ENCODE measurements at regions not wholly inside any gene's neighbourhood (a gene's known extent, or its start where the extent isn't known, plus 50 kb on each side); places are given as distances from the start of the nearest gene placed in this dataset.

DNA sequence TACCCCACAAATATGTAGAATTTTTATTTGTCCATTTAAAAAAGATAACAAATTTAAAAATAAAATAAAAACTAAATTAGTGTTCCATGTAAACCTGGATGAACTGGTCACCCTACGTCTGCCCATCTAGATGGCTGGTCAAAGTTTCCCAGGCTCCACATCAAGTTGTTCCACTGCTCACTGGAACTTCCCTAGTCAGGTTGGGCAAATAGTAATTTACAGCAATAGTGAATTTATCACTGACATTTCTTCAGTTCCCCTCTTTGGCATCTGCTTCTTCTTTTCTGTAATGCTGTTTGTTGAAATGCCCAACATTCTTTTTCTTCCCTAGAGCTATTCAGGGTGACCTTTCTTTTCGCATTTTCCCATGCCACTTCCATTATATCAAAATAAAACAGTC lies 272.7 kb upstream of the BTG1 start (continued):
- TF ChIP-seq ZBTB33 (IDR thresholded peaks at IDR 0.05): no peak
- no peak for TF ChIP-seq SIN3A (IDR thresholded peaks at IDR 0.05; ENCODE audit: low read depth, low read length)

- H3K9ac ChIP-seq (ENCODE audit: control insufficient read depth, insufficient read depth, low read length): no peak overlapping the region
- ATAC-seq: no peak
- peaks cover 3% of the 10 kb centered on the region; the same call in 1 of the 3 replicates for H3K9me3 ChIP-seq (replicated peaks; ENCODE audit: control insufficient read depth, insufficient read depth, low read length)
- SMC1A ChIA-PET (ENCODE audit: uncharacterized antibody, unreplicated experiment): interaction anchor here (1.0 to 3.1 kb wide), 8 partner anchors 9 to 245 kb away, joined by 3 to 25 read pairs (median 4); no protein-coding TSS in a partner anchor
- in situ Hi-C loops (cut with MboI): loop anchor here (10.0 kb wide), 1 partner anchor 603 kb away; no protein-coding TSS in a partner anchor
- H3K79me2 ChIP-seq (ENCODE audit: control insufficient read depth, insufficient read depth, low read length): no peaks in the 10 kb centered on the region
- H4K20me1 ChIP-seq (ENCODE audit: control insufficient read depth, insufficient read depth): no peaks in the 10 kb centered on the region
- BruUV-seq (replicated peaks): no TSS peak
- no peak for DNase-seq (ENCODE audit: low read depth, low spot score)
- WGBS (ENCODE audit: insufficient coverage, insufficient replicate concordance, low lambda C conversion rate, missing lambda C conversion rate): 95% methylated on average over 2 of the region's 2 CpGs
- CTCF ChIA-PET: interaction anchor here (0.6 to 2.2 kb wide), 5 partner anchors 8 to 844 kb away, joined by 3 to 16 read pairs (median 3); no protein-coding TSS in a partner anchor
- no peak overlapping the region for H3K4me2 ChIP-seq (ENCODE audit: control insufficient read depth, insufficient read depth)
- H3K27me3 ChIP-seq (replicated peaks in 1 of 2; ENCODE audit: control insufficient read depth in 2 of 2, insufficient read depth in 2 of 2, low read length in 1 of 2): no peaks in the 10 kb centered on the region
- TF ChIP-seq BRCA1 (IDR thresholded peaks at IDR 0.05; ENCODE audit: low read depth, low read length) (no peak), YBX1 (IDR thresholded peaks at IDR 0.05) (no peak), HDAC2 (IDR thresholded peaks at IDR 0.05) (no peak), MLLT1 (IDR thresholded peaks at IDR 0.05) (no peak), ATF7 (IDR thresholded peaks at IDR 0.05; ENCODE audit: low read depth) (no peak), TCF7 (IDR thresholded peaks at IDR 0.05; ENCODE audit: borderline replicate concordance) (no peak), JUND (IDR thresholded peaks at IDR 0.05; ENCODE audit: low read depth, low read length) (no peak), POLR2AphosphoS5 (IDR thresholded peaks at IDR 0.05; ENCODE audit: low read length) (no peak)
- no peaks in the 10 kb centered on the region for H3K36me3 ChIP-seq (ENCODE audit: control insufficient read depth in 2 of 2, insufficient read depth in 2 of 2, low read length in 1 of 2)
- no peak for FAIRE-seq
- H3K4me3 ChIP-seq: no peak overlapping the region
- no peak overlapping the region for H2AFZ ChIP-seq (ENCODE audit: control insufficient read depth, low read depth, low read length)
- H3K4me1 ChIP-seq (ENCODE audit: control insufficient read depth, insufficient read depth, low read length): peaks cover 24% of the 10 kb centered on the region
- POLR2A ChIA-PET: interaction anchor here (1.8 kb wide), 1 partner anchor 13 kb away, joined by 5 read pairs; no protein-coding TSS in a partner anchor
- H3K27ac ChIP-seq (ENCODE audit: control insufficient read depth, insufficient read depth): 0 out of 2 replicates have a peak overlapping the region, but pooled peaks have one; percentile 62
- RAD21 ChIA-PET (ENCODE audit: unreplicated experiment): interaction anchor here (0.5 to 1.2 kb wide), 5 partner anchors 10 to 283 kb away, joined by 3 to 4 read pairs (median 3); no protein-coding TSS in a partner anchor
- intact Hi-C loops (cut with micrococcal nuclease; ENCODE audit: unreplicated experiment): no loop called here
Observed at GRCh38 chr12:92417373-92417772, 271.7 kb upstream of the BTG1 start.

All from GM12878 (cell line).